ENCODE measurements at regions not wholly inside any gene's neighbourhood (a gene's known extent, or its start where the extent isn't known, plus 50 kb on each side); places are given as distances from the start of the nearest gene placed in this dataset.
"Not testable (repeated sequence)": the region's sequence is repeated elsewhere in the genome, so short reads cannot be mapped to it uniquely, and the experiment has no call there.

GRCh38 chr18:1147730-1148129, 243.1 kb downstream of the ADCYAP1 start:
- no peaks in the 10 kb centered on the region for H3K27me3 ChIP-seq
- H3K4me1 ChIP-seq: no peaks in the 10 kb centered on the region
- H3K36me3 ChIP-seq: no peaks in the 10 kb centered on the region
- intact Hi-C loops (cut with DNase I): no loop called here
- no peak for DNase-seq (ENCODE audit: extremely low spot score in 2 of 2)
- H3K4me3 ChIP-seq: no peak overlapping the region
- peaks cover 3% of the 10 kb centered on the region for H3K9me3 ChIP-seq
- no peak overlapping the region for H3K27ac ChIP-seq
- TF ChIP-seq, protein P1, sequence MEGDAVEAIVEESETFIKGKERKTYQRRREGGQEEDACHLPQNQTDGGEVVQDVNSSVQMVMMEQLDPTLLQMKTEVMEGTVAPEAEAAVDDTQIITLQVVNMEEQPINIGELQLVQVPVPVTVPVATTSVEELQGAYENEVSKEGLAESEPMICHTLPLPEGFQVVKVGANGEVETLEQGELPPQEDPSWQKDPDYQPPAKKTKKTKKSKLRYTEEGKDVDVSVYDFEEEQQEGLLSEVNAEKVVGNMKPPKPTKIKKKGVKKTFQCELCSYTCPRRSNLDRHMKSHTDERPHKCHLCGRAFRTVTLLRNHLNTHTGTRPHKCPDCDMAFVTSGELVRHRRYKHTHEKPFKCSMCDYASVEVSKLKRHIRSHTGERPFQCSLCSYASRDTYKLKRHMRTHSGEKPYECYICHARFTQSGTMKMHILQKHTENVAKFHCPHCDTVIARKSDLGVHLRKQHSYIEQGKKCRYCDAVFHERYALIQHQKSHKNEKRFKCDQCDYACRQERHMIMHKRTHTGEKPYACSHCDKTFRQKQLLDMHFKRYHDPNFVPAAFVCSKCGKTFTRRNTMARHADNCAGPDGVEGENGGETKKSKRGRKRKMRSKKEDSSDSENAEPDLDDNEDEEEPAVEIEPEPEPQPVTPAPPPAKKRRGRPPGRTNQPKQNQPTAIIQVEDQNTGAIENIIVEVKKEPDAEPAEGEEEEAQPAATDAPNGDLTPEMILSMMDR (IDR thresholded peaks at IDR 0.05): no peak
- no peak for TF ChIP-seq POLR2A (IDR thresholded peaks at IDR 0.05)
- no peak for TF ChIP-seq POLR2AphosphoS5 (IDR thresholded peaks at IDR 0.05; ENCODE audit: insufficient read depth in 1 of 2, low read depth in 1 of 2)

DNA sequence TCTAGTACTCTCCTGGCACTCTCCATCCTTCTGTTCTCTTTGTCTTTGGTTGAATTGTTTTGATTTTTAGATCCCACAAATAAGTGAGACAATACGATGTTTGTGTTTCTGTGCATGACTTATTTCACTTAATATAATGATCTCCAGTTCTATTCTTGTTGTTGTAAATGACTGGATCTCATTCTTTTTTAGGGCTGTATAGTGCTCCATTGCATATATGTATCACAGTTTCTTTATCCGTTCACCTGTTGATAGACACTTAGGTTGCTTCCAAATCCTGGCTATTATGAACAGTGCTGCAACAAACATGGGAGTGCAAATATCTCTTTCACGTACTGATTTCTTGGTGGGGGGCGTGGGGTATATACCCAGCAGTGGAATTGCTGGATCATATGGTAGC, 245.0 kb downstream of the ADCYAP1 start:
- H3K4me3 ChIP-seq: no peak overlapping the region
- TF ChIP-seq POLR2A (IDR thresholded peaks at IDR 0.05): no peak
- TF ChIP-seq POLR2AphosphoS5 (IDR thresholded peaks at IDR 0.05; ENCODE audit: insufficient read depth in 1 of 2, low read depth in 1 of 2): no peak
- TF ChIP-seq, protein P1 (IDR thresholded peaks at IDR 0.05): no peak
- no peaks in the 10 kb centered on the region for H3K9me3 ChIP-seq
- H3K36me3 ChIP-seq: no peaks in the 10 kb centered on the region
- H3K27ac ChIP-seq: no peak overlapping the region
- no peaks in the 10 kb centered on the region for H3K4me1 ChIP-seq
- intact Hi-C loops (cut with DNase I): no loop called here
- H3K27me3 ChIP-seq: no peaks in the 10 kb centered on the region
- DNase-seq (ENCODE audit: extremely low spot score in 2 of 2): no peak

- Histone ChIP-seq H3K9me3 (no peaks in the 10 kb centered on the region), H3K27me3 (no peaks in the 10 kb centered on the region), H3K36me3 (no peaks in the 10 kb centered on the region), H3K4me1 (no peaks in the 10 kb centered on the region), H3K27ac (no peak overlapping the region), H3K4me3 (no peak overlapping the region)
- TF ChIP-seq, protein P1 (IDR thresholded peaks at IDR 0.05): no peak
- no peak for TF ChIP-seq POLR2A (IDR thresholded peaks at IDR 0.05)
- TF ChIP-seq POLR2AphosphoS5 (IDR thresholded peaks at IDR 0.05; ENCODE audit: insufficient read depth in 1 of 2, low read depth in 1 of 2): no peak
- no peak for DNase-seq (ENCODE audit: extremely low spot score in 2 of 2)
- intact Hi-C loops (cut with DNase I): no loop called here
Measured at GRCh38 chr18:1150344-1150743, 245.7 kb downstream of the ADCYAP1 start.

DNA sequence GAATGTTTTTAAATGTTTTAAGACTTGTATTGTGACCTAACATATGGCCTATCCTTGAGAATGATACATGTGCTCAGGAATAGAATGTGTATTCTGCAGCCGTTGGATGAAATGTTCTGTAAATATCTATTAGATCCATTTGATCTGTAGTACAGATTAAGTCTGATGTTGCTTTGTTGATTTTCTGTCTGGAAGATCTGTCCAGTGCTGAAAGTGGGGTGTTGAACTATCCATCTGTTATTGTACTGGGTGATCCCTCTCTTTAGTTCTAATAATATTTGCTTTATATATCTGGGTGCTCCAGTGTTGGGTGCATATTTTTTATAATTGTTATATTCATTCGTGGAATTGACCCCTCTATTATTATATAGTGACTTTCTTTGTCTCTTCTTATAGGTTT, 248.3 kb downstream of the ADCYAP1 start:
- H3K4me1 ChIP-seq; DNase-seq (ENCODE audit: extremely low spot score in 2 of 2); intact Hi-C loops (cut with DNase I); H3K27me3 ChIP-seq; H3K36me3 ChIP-seq; H3K9me3 ChIP-seq; H3K4me3 ChIP-seq; H3K27ac ChIP-seq: not testable (repeated sequence)

GRCh38 chr18:1173593-1173992, 268.9 kb downstream of the ADCYAP1 start:
- H3K27me3 ChIP-seq: no peaks in the 10 kb centered on the region
- intact Hi-C loops (cut with DNase I): no loop called here

More at GRCh38 chr18:1173593-1173992, 268.9 kb downstream of the ADCYAP1 start:
- H3K27ac ChIP-seq: no peak overlapping the region
- no peaks in the 10 kb centered on the region for H3K36me3 ChIP-seq
- H3K4me1 ChIP-seq: no peaks in the 10 kb centered on the region
- TF ChIP-seq, protein P1 (IDR thresholded peaks at IDR 0.05): no peak
- TF ChIP-seq POLR2A (IDR thresholded peaks at IDR 0.05): no peak
- TF ChIP-seq POLR2AphosphoS5 (IDR thresholded peaks at IDR 0.05; ENCODE audit: insufficient read depth in 1 of 2, low read depth in 1 of 2): no peak
- peaks cover 3% of the 10 kb centered on the region for H3K9me3 ChIP-seq
- DNase-seq (ENCODE audit: extremely low spot score in 2 of 2): no peak
- no peak overlapping the region for H3K4me3 ChIP-seq
